Left lobe of liver (tissue), 2 donors: ENCODE measurements at regions not wholly inside any gene's neighbourhood (a gene's known extent, or its start where the extent isn't known, plus 50 kb on each side); places are given as distances from the start of the nearest gene placed in this dataset.

Experiments
- ATAC-seq: fragments of 200-7000 bp; cut with Tn5 transposase; one replicate; pipeline ENCODE4 v1.9.1; 2020; ENCODE audit warnings: mild to moderate bottlenecking, moderate library complexity
- DNase-seq: peaks from one replicate; pipeline ENCODE4 v3.0.0-alpha.2; 2020; ENCODE audit warnings: low spot score
- donor health status: DM: no; HTN: no; CAD: no; lungs with moderate emphysema.
- donor health status: DM: no; HTN: yes; CAD: no.

DNA sequence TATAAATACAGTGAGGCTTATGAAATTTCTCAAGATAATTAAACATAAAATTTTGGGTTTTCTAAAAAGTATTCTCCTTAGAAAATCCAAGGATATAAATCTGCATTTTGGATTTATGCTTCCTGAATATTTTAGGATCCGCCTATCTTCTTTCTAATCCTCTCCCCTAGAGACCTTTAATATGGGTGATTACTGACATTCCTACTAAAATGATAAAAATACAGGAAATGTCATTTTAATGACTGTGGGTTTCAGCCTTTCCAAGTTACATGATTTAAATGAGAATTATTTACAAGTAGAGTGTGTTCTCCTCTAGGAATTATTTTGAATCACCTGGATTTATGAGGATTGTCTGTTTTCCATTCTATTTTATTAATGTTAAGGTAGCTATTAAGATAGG lies 150.4 kb downstream of the C7orf25 start:
- ATAC-seq = no peak
- no peak for DNase-seq

- ATAC-seq = no peak
Observed at GRCh38 chr7:42758124-42758523, 153.7 kb downstream of the C7orf25 start.

DNA sequence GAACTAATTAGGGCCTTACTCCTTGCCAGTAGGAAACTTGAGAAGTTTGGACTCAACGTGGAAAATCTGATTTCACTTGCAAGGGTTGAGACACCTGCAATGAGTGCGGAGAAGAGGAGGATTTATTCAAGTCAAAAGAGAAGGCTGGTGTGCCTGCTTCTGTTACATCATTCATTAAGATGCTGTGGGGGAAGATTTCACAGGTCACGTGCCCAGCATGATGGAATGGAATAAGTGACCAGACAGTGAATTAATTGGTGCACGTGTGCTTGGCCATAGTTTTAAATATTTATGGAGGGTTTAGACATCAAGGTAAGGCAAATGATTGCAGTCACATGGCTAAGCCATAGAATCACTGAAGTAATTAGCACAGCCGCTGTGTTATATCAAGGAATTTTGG lies 155.0 kb downstream of the C7orf25 start:
- DNase-seq (no peak), ATAC-seq (no peak)

More at GRCh38 chr7:42758124-42758523, 153.7 kb downstream of the C7orf25 start:
- no peak for DNase-seq

DNA sequence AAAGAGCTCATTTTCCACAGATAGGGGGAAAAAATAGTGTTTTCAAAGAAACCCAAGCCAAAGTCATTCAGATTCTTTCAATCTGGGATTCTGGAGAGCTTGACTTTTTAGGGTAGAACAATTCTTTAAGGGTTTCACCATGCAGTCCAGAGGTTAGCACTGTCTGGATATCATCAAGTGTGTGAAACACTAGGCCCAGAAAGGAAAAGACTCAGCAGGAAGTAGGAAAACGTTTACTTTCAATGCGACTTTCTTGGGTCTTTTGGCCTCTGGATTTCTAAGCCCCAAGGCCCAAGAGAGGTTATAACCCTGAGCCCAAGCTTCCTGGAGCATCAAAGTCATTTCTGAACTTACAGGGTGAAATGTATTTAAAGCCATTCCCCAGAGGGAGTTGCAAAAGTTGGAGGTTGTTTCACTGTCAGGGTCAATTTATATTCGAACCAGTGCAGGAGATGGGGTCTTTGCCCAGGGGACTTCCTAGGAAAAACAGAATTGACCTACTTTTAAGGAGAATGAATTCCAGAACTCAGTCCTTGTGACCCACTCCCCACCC lies 158.0 kb downstream of the C7orf25 start:
- DNase-seq = no peak
- ATAC-seq = no peak

- ATAC-seq (no peak), DNase-seq (no peak)
Observed at GRCh38 chr7:42753367-42753766, 158.5 kb downstream of the C7orf25 start.

GRCh38 chr7:42750172-42750571 lies 161.7 kb downstream of the C7orf25 start:
- ATAC-seq = no peak
- no peak for DNase-seq

GRCh38 chr7:42747044-42747443 lies 164.8 kb downstream of the C7orf25 start:
- ATAC-seq = no peak
- DNase-seq = no peak

- no peak for DNase-seq
Observed at GRCh38 chr7:42746214-42746613, 165.7 kb downstream of the C7orf25 start.

GRCh38 chr7:42745357-42746059 lies 166.4 kb downstream of the C7orf25 start:
- ATAC-seq (peak; percentile 44), DNase-seq (no peak)

More at GRCh38 chr7:42746214-42746613, 165.7 kb downstream of the C7orf25 start:
- no peak for ATAC-seq

DNA sequence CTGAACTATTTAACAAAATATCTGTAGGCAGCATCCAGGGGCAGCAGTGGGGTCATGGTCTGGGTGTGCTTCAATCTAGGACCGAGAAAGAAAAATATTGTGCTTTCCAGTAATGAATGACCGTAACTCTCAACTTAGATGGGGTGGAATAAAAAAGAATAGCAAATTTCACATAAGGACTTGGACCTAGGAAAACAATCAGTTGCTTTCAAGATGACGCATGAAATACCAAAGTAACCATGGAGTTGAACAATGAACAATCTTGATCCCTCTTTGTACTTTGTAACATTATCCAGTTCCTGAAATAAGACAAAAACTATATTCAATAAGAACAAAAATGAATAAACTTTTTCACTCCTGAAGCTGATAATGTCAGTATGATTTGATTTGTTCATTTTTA lies 167.1 kb downstream of the C7orf25 start:
- no peak for DNase-seq
- no peak for ATAC-seq

- ATAC-seq = no peak
- no peak for DNase-seq
Observed at GRCh38 chr7:42743077-42743858, 168.6 kb downstream of the C7orf25 start.

DNA sequence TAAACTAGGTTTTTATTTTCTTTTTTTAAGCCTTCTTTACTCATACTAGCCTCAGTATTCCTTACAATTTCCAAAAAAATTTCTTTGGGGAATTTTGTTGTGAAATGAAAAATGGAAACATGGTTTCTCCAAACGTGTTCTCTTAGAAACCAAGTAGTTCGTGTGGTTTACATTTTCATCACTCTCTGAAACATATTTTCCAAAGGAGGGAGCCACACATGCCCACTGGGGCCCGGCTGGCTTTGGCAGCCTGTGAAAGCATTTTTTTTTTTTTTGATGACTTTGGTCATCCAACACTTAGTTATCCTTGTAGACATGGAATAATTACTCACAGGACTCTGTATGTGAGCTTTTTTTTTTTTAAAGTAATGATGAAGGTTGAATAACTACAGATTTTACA lies 169.6 kb downstream of the C7orf25 start:
- ATAC-seq = no peak
- DNase-seq = no peak

GRCh38 chr7:42740408-42740807 lies 171.5 kb downstream of the C7orf25 start:
- DNase-seq (no peak), ATAC-seq (no peak)

GRCh38 chr7:42739638-42740037 lies 172.2 kb downstream of the C7orf25 start:
- ATAC-seq (no peak), DNase-seq (no peak)

DNA sequence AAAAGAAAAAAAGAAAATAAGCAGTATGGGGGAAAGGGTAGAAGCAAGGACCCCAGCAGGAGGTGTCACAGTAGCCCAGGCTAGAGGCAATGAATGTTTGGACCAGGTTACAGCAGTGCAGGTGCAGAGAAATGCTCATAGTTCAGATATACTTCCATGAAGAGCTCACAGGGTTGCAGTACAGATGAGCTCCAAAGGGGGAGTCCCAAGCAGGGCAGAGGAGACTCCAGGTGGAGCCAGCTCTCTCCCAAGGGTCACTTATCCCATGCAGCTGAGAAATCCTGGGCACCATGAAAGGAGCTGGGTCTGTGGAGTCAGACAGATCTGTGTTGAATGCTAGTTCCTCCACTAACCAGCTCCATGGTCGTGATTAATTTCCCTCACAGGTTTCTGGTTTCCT lies 174.9 kb downstream of the C7orf25 start:
- no peak for ATAC-seq
- DNase-seq = no peak

DNA sequence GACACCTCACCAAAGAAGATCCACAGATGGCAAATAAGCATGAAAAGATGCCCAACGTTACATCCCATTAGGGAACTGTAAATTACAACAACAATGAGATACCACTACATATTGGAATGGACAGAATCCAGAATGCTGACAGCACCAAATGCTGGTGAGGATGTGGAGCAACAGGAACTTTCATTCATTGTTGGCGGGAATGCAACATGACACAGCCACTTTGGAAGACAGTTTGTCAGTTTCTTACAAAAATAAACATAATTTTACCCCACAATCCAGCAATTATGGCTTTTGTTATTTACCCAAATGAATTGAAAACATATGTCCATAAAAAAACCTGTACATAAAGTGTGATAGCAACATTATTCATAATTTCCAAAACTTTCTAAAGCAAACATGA lies 176.8 kb downstream of the C7orf25 start:
- DNase-seq = no peak
- ATAC-seq = no peak

GRCh38 chr7:42734568-42734967 lies 177.3 kb downstream of the C7orf25 start:
- no peak for DNase-seq
- ATAC-seq = no peak

- no peak for ATAC-seq
- DNase-seq = no peak
Observed at GRCh38 chr7:42733040-42733439, 178.8 kb downstream of the C7orf25 start.

GRCh38 chr7:42730586-42730985 lies 181.3 kb downstream of the C7orf25 start:
- no peak for ATAC-seq
- no peak for DNase-seq

DNA sequence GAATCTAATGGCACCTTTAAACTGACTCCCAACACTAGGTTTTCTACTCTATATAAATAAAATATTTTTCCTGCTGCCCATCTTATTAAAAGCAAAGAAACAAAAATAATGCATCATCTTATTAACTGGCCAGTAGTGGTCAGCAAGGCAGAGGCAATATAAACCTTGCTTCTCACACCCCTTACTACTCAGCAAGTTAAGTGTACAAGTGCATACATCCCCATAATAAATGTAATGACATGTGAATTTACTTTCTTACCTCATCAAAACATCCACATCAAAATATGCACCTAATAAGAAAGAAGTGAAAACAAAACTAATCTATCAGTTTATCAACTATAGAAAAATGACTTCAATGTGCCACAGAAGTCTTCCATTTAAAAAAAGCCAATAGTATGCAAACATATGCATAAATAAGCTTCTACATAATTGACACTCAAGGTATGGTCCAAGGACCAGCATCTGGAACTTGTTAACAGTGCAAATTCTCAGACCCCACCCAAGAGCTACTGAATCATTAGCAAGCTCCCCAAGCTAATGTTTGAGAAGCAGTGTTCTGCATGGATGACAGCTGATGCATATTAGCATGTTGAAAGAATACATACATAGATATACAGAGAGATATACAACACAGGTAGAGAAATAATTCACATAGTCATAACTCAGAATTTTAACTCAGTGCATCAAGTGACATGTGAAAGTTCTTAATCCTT lies 182.7 kb downstream of the C7orf25 start:
- ATAC-seq (no peak), DNase-seq (no peak)

DNA sequence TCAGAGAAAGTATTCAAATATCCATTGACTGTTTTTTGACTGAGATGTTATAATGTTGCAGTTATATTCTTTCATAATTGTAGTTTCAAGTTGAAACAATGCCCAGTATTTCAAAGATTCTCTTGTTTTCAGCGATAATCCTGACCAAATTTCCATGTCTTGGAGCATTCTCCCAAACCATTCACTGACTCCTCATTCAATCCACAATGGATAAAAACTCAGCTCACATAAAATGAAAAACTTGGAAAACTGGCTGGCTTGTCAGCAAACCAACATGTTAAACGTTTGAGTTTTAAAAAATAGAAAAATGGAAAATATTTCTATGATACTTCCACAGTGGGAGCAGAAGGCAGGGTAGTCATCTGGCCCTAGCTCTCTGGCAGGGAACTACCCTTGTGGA lies 184.4 kb downstream of the C7orf25 start:
- ATAC-seq (no peak), DNase-seq (no peak)
